DOHH2 (cell line): ENCODE measurements at regions not wholly inside any gene's neighbourhood (a gene's known extent, or its start where the extent isn't known, plus 50 kb on each side); places are given as distances from the start of the nearest gene placed in this dataset.

Experiments
- H3F3A ChIP-seq: fragments of 200-600 bp; sonication (generic), shearing (Covaris generic); 2 replicates; pipeline ENCODE4 v1.6.0; 2016; ENCODE audit warnings: antibody characterized with exemption, mild to moderate bottlenecking; ENCODE audit not compliant: control insufficient read depth, insufficient read depth
- H3K27ac ChIP-seq: fragments of 200-600 bp; sonication (generic); 2 replicates; pipeline ENCODE4 v1.5.1; 2014; ENCODE audit warnings: low read depth, mild to moderate bottlenecking, low read length, moderate library complexity
- H3K27me3 ChIP-seq: fragments of 200-600 bp; sonication (generic); 2 replicates; pipeline ENCODE4 v1.6.1; 2014; ENCODE audit warnings: mild to moderate bottlenecking, low read length, mixed read lengths; ENCODE audit not compliant: control insufficient read depth
- H3K36me3 ChIP-seq: fragments of 200-600 bp; sonication (generic); 2 replicates; pipeline ENCODE4 v1.6.1; 2014; ENCODE audit warnings: mild to moderate bottlenecking, low read length, moderate library complexity, mixed read lengths; ENCODE audit not compliant: control insufficient read depth
- H3K4me1 ChIP-seq: fragments of 200-600 bp; sonication (generic); 2 replicates; pipeline ENCODE4 v1.6.1; 2014; ENCODE audit warnings: mild to moderate bottlenecking, low read length, mixed read lengths; ENCODE audit not compliant: control insufficient read depth
- H3K4me2 ChIP-seq: fragments of 200-600 bp; sonication (generic); 2 replicates; pipeline ENCODE4 v1.6.0; 2014; ENCODE audit warnings: mild to moderate bottlenecking, low read length, moderate library complexity
- H3K4me3 ChIP-seq: fragments of 200-600 bp; sonication (generic); 2 replicates; pipeline ENCODE4 v1.5.1; 2014; ENCODE audit warnings: mild to moderate bottlenecking, low read length, mixed read lengths
- H3K79me2 ChIP-seq: fragments of 200-600 bp; sonication (generic); 2 replicates; pipeline ENCODE4 v1.6.1; 2014; ENCODE audit warnings: mild to moderate bottlenecking, low read length, mixed read lengths; ENCODE audit not compliant: control insufficient read depth
- H3K9me2 ChIP-seq: fragments of 200-600 bp; sonication (generic); replicated peaks from 2 replicates; pipeline ENCODE4 v1.6.1; 2014; ENCODE audit warnings: mild to moderate bottlenecking, low read length, mixed read lengths; ENCODE audit not compliant: control insufficient read depth
- H3K9me3 ChIP-seq: fragments of 200-600 bp; sonication (generic); 2 replicates; pipeline ENCODE4 v1.6.1; 2014; ENCODE audit warnings: antibody characterized with exemption, low read length, mixed read lengths; ENCODE audit not compliant: control insufficient read depth, insufficient read depth
- H4K20me1 ChIP-seq: fragments of 200-600 bp; sonication (generic); 2 replicates; pipeline ENCODE4 v1.6.0; 2014; ENCODE audit warnings: low read depth, mild to moderate bottlenecking, antibody characterized with exemption, low read length, moderate library complexity; ENCODE audit not compliant: control insufficient read depth, insufficient read depth
- CTCF ChIP-seq: fragments of 200-600 bp; sonication (generic); IDR thresholded peaks from one replicate; pipeline ENCODE4 v1.5.1; 2014; ENCODE audit warnings: antibody characterized with exemption, mild to moderate bottlenecking, low read depth, low read length; ENCODE audit not compliant: poor library complexity, severe bottlenecking
- EZH2phosphoT487 ChIP-seq: fragments of 200-600 bp; sonication (generic); IDR thresholded peaks from 2 replicates; pipeline ENCODE4 v1.6.1; 2017; ENCODE audit warnings: borderline replicate concordance, mild to moderate bottlenecking, antibody characterized with exemption, low read length, moderate library complexity, mixed read lengths

DNA sequence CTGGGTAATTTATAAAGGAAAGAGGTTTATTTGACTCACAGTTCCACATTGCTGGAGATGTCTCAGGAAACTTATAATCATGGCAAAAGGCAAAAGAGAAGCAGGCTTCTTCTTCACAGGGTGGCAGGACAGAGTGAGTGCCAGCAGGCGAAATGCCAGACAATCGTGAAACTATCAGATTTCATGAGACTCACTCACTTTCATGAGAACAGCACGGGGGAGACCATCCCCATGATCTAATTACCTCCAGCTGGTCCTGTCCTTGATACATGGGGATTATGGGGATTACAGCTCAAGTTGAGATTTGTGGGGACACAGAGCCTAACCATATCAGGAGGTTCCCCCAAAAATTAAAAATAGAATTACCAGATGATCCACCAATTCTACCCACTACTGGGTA is 675.5 kb upstream of the SLC8A1 start:
- H3K36me3 ChIP-seq = no peaks in the 10 kb centered on the region
- H3F3A ChIP-seq = no peaks in the 10 kb centered on the region
- H3K4me2 ChIP-seq = no peak overlapping the region
- H3K27ac ChIP-seq = no peak overlapping the region
- no peaks in the 10 kb centered on the region for H3K27me3 ChIP-seq
- no peak for TF ChIP-seq EZH2phosphoT487
- TF ChIP-seq CTCF = no peak
- H3K4me1 ChIP-seq = no peaks in the 10 kb centered on the region
- H3K79me2 ChIP-seq = no peaks in the 10 kb centered on the region
- H3K4me3 ChIP-seq = no peak overlapping the region
- H3K9me3 ChIP-seq = no peaks in the 10 kb centered on the region
- H3K9me2 ChIP-seq = no peaks in the 10 kb centered on the region
- H4K20me1 ChIP-seq = no peaks in the 10 kb centered on the region

- no peaks in the 10 kb centered on the region for H3K4me1 ChIP-seq
- H3K4me3 ChIP-seq = no peak overlapping the region
- no peaks in the 10 kb centered on the region for H3F3A ChIP-seq
- no peaks in the 10 kb centered on the region for H3K27me3 ChIP-seq
- H3K36me3 ChIP-seq = no peaks in the 10 kb centered on the region
- H3K9me3 ChIP-seq = no peaks in the 10 kb centered on the region
- no peaks in the 10 kb centered on the region for H3K9me2 ChIP-seq
- H3K79me2 ChIP-seq = no peaks in the 10 kb centered on the region
- no peak overlapping the region for H3K27ac ChIP-seq
- H3K4me2 ChIP-seq = no peak overlapping the region
- no peak for TF ChIP-seq EZH2phosphoT487
- TF ChIP-seq CTCF = no peak
- no peaks in the 10 kb centered on the region for H4K20me1 ChIP-seq
Measured at GRCh38 chr2:41129988-41130387, 678.1 kb upstream of the SLC8A1 start.

DNA sequence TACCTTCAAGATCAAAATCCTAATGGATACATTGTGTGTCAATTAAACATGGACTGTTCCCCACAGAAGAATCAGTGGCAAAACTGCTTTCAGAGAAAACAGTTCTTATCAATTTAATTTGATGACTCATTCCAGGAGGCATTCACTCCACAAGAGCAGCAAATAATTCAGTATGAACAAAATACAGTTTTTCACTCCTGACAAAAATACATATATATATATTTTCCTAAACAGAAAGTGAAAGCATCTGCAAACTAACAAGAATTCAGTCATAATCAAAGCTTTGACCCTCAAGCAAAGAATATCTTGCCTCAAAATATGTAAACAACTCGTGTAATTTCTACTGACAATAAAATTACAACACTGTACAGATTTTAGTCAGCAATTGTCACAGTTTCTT is 685.1 kb upstream of the SLC8A1 start:
- Histone ChIP-seq H3K9me2 (no peaks in the 10 kb centered on the region), H3K9me3 (no peaks in the 10 kb centered on the region), H3F3A (no peaks in the 10 kb centered on the region), H4K20me1 (no peaks in the 10 kb centered on the region), H3K4me1 (no peaks in the 10 kb centered on the region), H3K4me3 (no peak overlapping the region), H3K27me3 (no peaks in the 10 kb centered on the region), H3K4me2 (no peak overlapping the region), H3K36me3 (no peaks in the 10 kb centered on the region), H3K79me2 (no peaks in the 10 kb centered on the region), H3K27ac (no peak overlapping the region)
- TF ChIP-seq CTCF = no peak
